Keratinocyte (primary cell): ENCODE measurements at regions not wholly inside any gene's neighbourhood (a gene's known extent, or its start where the extent isn't known, plus 50 kb on each side); places are given as distances from the start of the nearest gene placed in this dataset.

Experiments
- DNase-seq: peaks from one replicate; pipeline ENCODE4 v3.0.0-alpha.2; 2011; ENCODE audit warnings: low read depth, missing footprints, low spot score
- FAIRE-seq: peaks from 2 replicates; lab custom pipeline; 2011; peaks lifted over from hg19 to GRCh38; lab: Jason Lieb, UNC
- H2AFZ ChIP-seq: 2 replicates; pipeline ENCODE4 v1.6.0; 2012; ENCODE audit warnings: low read length, control low read depth, inconsistent platforms; ENCODE audit not compliant: control insufficient read depth
- H3K27ac ChIP-seq: 2 replicates; pipeline ENCODE4 v1.5.1; 2011; ENCODE audit warnings: low read length; ENCODE audit not compliant: control insufficient read depth, insufficient read depth
- H3K27me3 ChIP-seq: 3 replicates; pipeline ENCODE4 v1.6.0; 2011; ENCODE audit warnings: low read length; ENCODE audit not compliant: control insufficient read depth, insufficient read depth; ENCODE audit errors: extremely low read depth
- H3K36me3 ChIP-seq, 2 experiments: 2 replicates in 1 of 2; 3 replicates in 1 of 2; pipeline ENCODE4 v1.5.1; 2011; ENCODE audit warnings: low read length in 2 of 2, mild to moderate bottlenecking in 1 of 2; ENCODE audit not compliant: control insufficient read depth in 2 of 2, insufficient read depth in 2 of 2; ENCODE audit errors: extremely low read depth in 1 of 2
- H3K4me1 ChIP-seq: 3 replicates; pipeline ENCODE4 v1.5.1; 2011; ENCODE audit warnings: low read length; ENCODE audit not compliant: control insufficient read depth, insufficient read depth; ENCODE audit errors: extremely low read depth
- H3K4me2 ChIP-seq: 3 replicates; pipeline ENCODE4 v1.6.0; 2011; ENCODE audit warnings: low read depth, low read length; ENCODE audit not compliant: control insufficient read depth, insufficient read depth; ENCODE audit errors: extremely low read depth
- H3K4me3 ChIP-seq, 3 experiments: fragments of 200-600 bp in 1 of 3; sonication (generic) in 1 of 3; 2 replicates in 2 of 3; 3 replicates in 1 of 3; pipeline ENCODE4 v1.5.1; 2011 to 2016; ENCODE audit warnings: low read length in 3 of 3, mild to moderate bottlenecking in 3 of 3, control low read depth in 2 of 3, inconsistent platforms in 1 of 3, low read depth in 1 of 3, mixed read lengths in 1 of 3, mixed run types in 1 of 3, moderate library complexity in 1 of 3; ENCODE audit not compliant: control insufficient read depth in 2 of 3, insufficient read depth in 2 of 3; ENCODE audit errors: extremely low read depth in 1 of 3
- H3K79me2 ChIP-seq: 2 replicates; pipeline ENCODE4 v1.6.0; 2012; ENCODE audit warnings: low read length; ENCODE audit not compliant: control insufficient read depth, insufficient read depth
- H3K9ac ChIP-seq: 3 replicates; pipeline ENCODE4 v1.6.0; 2011; ENCODE audit warnings: low read length; ENCODE audit not compliant: control insufficient read depth, insufficient read depth; ENCODE audit errors: extremely low read depth
- H3K9me1 ChIP-seq: 3 replicates; pipeline ENCODE4 v1.6.0; 2011; ENCODE audit warnings: low read length; ENCODE audit not compliant: control insufficient read depth, insufficient read depth; ENCODE audit errors: extremely low read depth
- H3K9me3 ChIP-seq: 2 replicates; pipeline ENCODE4 v1.5.1; 2012; ENCODE audit warnings: low read depth, low read length; ENCODE audit not compliant: control insufficient read depth
- H4K20me1 ChIP-seq: 3 replicates; pipeline ENCODE4 v1.6.0; 2011; ENCODE audit warnings: low read length; ENCODE audit not compliant: control insufficient read depth, insufficient read depth; ENCODE audit errors: extremely low read depth
- CTCF ChIP-seq, 3 experiments: IDR thresholded peaks in 1 of 3; conservative IDR thresholded peaks in 1 of 3; optimal IDR thresholded peaks in 1 of 3; 2 replicates in 2 of 3; 3 replicates in 1 of 3; pipeline versions ENCODE3 to v1.5.1; 2011; ENCODE audit warnings: low read length in 3 of 3, mild to moderate bottlenecking in 3 of 3, moderate library complexity in 2 of 3, control low read depth in 1 of 3, inconsistent platforms in 1 of 3; ENCODE audit not compliant: insufficient read depth in 2 of 3; ENCODE audit errors: extremely low read depth in 1 of 3
- EZH2 ChIP-seq: IDR thresholded peaks from one replicate; pipeline ENCODE4 v1.6.1; 2012; ENCODE audit warnings: inconsistent platforms, mild to moderate bottlenecking, low read length, moderate library complexity
- dilution Hi-C: fragments of 300-500 bp; cut with MboI; formaldehyde crosslinking; loops from one replicate; pipeline ENCODE4 v1.7.0; 2020; ENCODE audit warnings: low sequenced_read_pairs; ENCODE audit not compliant: extremely low pct_ligation_motif_present

- Histone ChIP-seq H3K79me2 (no peaks in the 10 kb centered on the region), H3K4me2 (no peak overlapping the region), H3K27ac (no peak overlapping the region), H3K9me3 (no peaks in the 10 kb centered on the region), H2AFZ (no peak overlapping the region), H3K9ac (no peak overlapping the region), H3K4me3 (no peak overlapping the region), H4K20me1 (no peaks in the 10 kb centered on the region), H3K27me3 (no peaks in the 10 kb centered on the region), H3K36me3 (no peaks in the 10 kb centered on the region), H3K9me1 (no peaks in the 10 kb centered on the region), H3K4me1 (no peaks in the 10 kb centered on the region)
- dilution Hi-C loops: no loop called here
- no peak for TF ChIP-seq CTCF (optimal IDR thresholded peaks at IDR 0.05 in 1 of 3, IDR thresholded peaks at IDR 0.05 in 1 of 3, conservative IDR thresholded peaks at IDR 0.05 in 1 of 3; ENCODE audit: extremely low read depth in 1 of 3, insufficient read depth in 2 of 3, low read length in 3 of 3)
- TF ChIP-seq EZH2: no peak
- FAIRE-seq (no peak), DNase-seq (no peak)
Observed at GRCh38 chr7:153190986-153191385, 431.4 kb downstream of the ACTR3B start.

DNA sequence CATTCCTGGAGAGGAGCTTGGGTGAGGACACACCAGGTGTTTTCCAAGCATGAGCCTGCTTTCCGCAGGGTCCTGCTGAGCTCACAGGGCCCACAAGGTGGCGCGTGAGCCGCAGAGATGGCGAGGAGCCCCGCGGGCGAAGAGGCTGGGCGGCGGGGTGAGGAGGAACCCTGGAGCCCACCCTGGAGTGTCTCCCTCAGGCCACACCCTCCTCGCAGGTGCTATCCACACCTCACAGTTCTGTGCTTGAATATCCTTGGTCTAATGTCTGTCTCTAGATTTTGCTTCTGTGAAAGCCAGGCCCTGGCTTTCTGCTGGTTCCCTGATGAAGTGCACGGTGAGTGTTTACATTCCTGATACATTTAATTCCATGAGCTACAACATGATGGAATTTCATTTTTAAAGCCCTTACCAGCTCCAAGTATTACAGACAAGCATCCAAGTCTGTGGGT is 433.6 kb downstream of the ACTR3B start:
- dilution Hi-C loops: no loop called here
- no peak overlapping the region for H3K27ac ChIP-seq
- no peak overlapping the region for H3K4me3 ChIP-seq
- no peaks in the 10 kb centered on the region for H3K9me1 ChIP-seq
- no peaks in the 10 kb centered on the region for H4K20me1 ChIP-seq
- no peaks in the 10 kb centered on the region for H3K27me3 ChIP-seq
- H3K36me3 ChIP-seq: no peaks in the 10 kb centered on the region
- no peak overlapping the region for H3K4me2 ChIP-seq
- no peak for DNase-seq
- H3K4me1 ChIP-seq: no peaks in the 10 kb centered on the region
- TF ChIP-seq EZH2 (no peak), CTCF (optimal IDR thresholded peaks at IDR 0.05 in 1 of 3, IDR thresholded peaks at IDR 0.05 in 1 of 3, conservative IDR thresholded peaks at IDR 0.05 in 1 of 3; ENCODE audit: extremely low read depth in 1 of 3, insufficient read depth in 2 of 3, low read length in 3 of 3) (peak; percentile 23 to 60 (median 58))
- no peaks in the 10 kb centered on the region for H3K79me2 ChIP-seq
- H3K9me3 ChIP-seq: no peaks in the 10 kb centered on the region
- FAIRE-seq: no peak
- H3K9ac ChIP-seq: no peak overlapping the region
- H2AFZ ChIP-seq: no peak overlapping the region
